Neural cell (in vitro differentiated cells): ENCODE measurements at regions not wholly inside any gene's neighbourhood (a gene's known extent, or its start where the extent isn't known, plus 50 kb on each side); places are given as distances from the start of the nearest gene placed in this dataset.

Experiments used
- CTCF ChIP-seq: fragments of 450-650 bp; IDR thresholded peaks from 2 replicates; pipeline ENCODE4 v1.5.1; 2014; ENCODE audit warnings: antibody characterized with exemption, mild to moderate bottlenecking, moderate library complexity; ENCODE audit not compliant: poor library complexity, severe bottlenecking
- EP300 ChIP-seq: fragments of 450-650 bp; conservative IDR thresholded peaks from 2 replicates; pipeline ENCODE4 v1.6.1; 2014; ENCODE audit warnings: antibody characterized with exemption, mild to moderate bottlenecking, moderate library complexity; ENCODE audit not compliant: poor library complexity, severe bottlenecking
- EZH2 ChIP-seq: fragments of 200-600, 300-800 bp; shearing (Covaris generic), sonication (generic); IDR thresholded peaks from 2 replicates; pipeline ENCODE4 v1.6.1; 2014; ENCODE audit warnings: antibody characterized with exemption, low read length, borderline replicate concordance, mild to moderate bottlenecking; ENCODE audit not compliant: insufficient read depth, poor library complexity, severe bottlenecking
- MXI1 ChIP-seq: fragments of 450-650 bp; conservative IDR thresholded peaks from 2 replicates; pipeline ENCODE4 v1.6.1; 2014; ENCODE audit warnings: antibody characterized with exemption, mild to moderate bottlenecking; ENCODE audit not compliant: poor library complexity, severe bottlenecking
- POLR2AphosphoS5 ChIP-seq: IDR thresholded peaks from 2 replicates; pipeline ENCODE4 v1.6.1; 2012
- REST ChIP-seq: IDR thresholded peaks from 2 replicates; pipeline ENCODE4 v1.6.1; 2012; ENCODE audit warnings: borderline replicate concordance
- SMC3 ChIP-seq: fragments of 450-650 bp; conservative IDR thresholded peaks from 2 replicates; pipeline ENCODE4 v1.6.1; 2014; ENCODE audit warnings: antibody characterized with exemption, mild to moderate bottlenecking, moderate library complexity; ENCODE audit not compliant: poor library complexity
- TAF1 ChIP-seq: IDR thresholded peaks from 2 replicates; pipeline ENCODE4 v1.6.1; 2012; ENCODE audit warnings: low read depth

DNA sequence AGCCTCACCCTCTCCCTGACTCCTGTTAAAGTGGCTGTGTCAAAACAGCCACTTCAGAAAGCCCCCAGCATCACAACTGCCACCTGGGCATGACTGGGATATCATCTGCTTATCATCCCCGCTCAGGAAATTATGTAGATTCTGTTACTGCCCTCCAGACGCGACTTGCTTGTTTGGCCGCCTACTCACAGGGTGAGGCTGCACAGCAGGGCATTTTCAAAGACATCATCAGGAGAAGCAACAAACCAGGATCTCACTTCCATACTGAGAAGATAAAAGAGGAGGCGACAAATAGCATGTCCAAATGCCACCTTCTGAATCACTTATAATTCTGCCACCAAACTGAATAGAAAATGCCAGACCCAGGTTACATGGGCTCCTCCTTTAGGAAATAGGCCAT, 94.8 kb downstream of the MIS18A start:
- TF ChIP-seq SMC3 (no peak), EZH2 (no peak), CTCF (no peak), EP300 (no peak), POLR2AphosphoS5 (no peak), REST (no peak), TAF1 (no peak), MXI1 (no peak)
